ENCODE measurements at regions not wholly inside any gene's neighbourhood (a gene's known extent, or its start where the extent isn't known, plus 50 kb on each side); places are given as distances from the start of the nearest gene placed in this dataset.
A peak's percentile ranks its signal among the peaks of the same experiment; 100 is the strongest.

GRCh38 chr2:35864141-35864540, 491.4 kb upstream of the CRIM1 start:
- no peaks in the 10 kb centered on the region for H3K4me1 ChIP-seq (replicated peaks in 1 of 4; ENCODE audit: control insufficient read depth in 3 of 4, insufficient read depth in 4 of 4, low read length in 3 of 4)
- no peaks in the 10 kb centered on the region for H3K9me3 ChIP-seq (ENCODE audit: insufficient read depth in 2 of 2, low read depth in 1 of 2, low read length in 1 of 2)
- H2AK5ac ChIP-seq (ENCODE audit: low read depth, low read length) = no peak overlapping the region
- no peak overlapping the region for H2BK5ac ChIP-seq (ENCODE audit: low read depth, low read length)
- no peak overlapping the region for H2BK120ac ChIP-seq (replicated peaks; ENCODE audit: low read depth, low read length)
- DNase-seq (ENCODE audit: low read depth in 1 of 2, low spot score in 2 of 2) (no peak), FAIRE-seq (no peak)
- no peaks in the 10 kb centered on the region for H3K79me2 ChIP-seq (ENCODE audit: control insufficient read depth in 1 of 2, insufficient read depth in 2 of 2, low read length in 2 of 2)
- 81% methylated on average over 2 of the region's 2 CpGs; no CpG with 5 or more reads in 1 of the 2 experiments for WGBS, 2 experiments (ENCODE audit: extremely low coverage in 1 of 2, insufficient coverage in 1 of 2, insufficient read length in 1 of 2, insufficient replicate concordance in 2 of 2, low coverage in 1 of 2, low lambda C conversion rate in 2 of 2, missing lambda C conversion rate in 1 of 2)
- CTCF ChIA-PET (ENCODE audit: partially characterized antibody) = no interaction called here
- no peak overlapping the region for H2BK12ac ChIP-seq (ENCODE audit: low read depth, low read length)
- H3K9ac ChIP-seq (replicated peaks in 1 of 4; ENCODE audit: extremely low read depth in 1 of 4, low read depth in 3 of 4, low read length in 3 of 4) = no peak overlapping the region
- no peaks in the 10 kb centered on the region for H3K23me2 ChIP-seq (ENCODE audit: low read depth, low read length)
- H3K4me2 ChIP-seq (ENCODE audit: insufficient read depth in 1 of 2, low read depth in 2 of 2, low read length in 2 of 2) = no peak overlapping the region
- H2BK20ac ChIP-seq (ENCODE audit: low read length) = no peak overlapping the region
- no peaks in the 10 kb centered on the region for H3K36me3 ChIP-seq (ENCODE audit: control insufficient read depth in 2 of 4, insufficient read depth in 4 of 4, low read length in 3 of 4)
- 0 out of 2 replicates have a peak overlapping the region, but pooled peaks have one; percentile 25 for H2AFZ ChIP-seq (ENCODE audit: low read length)
- H3K56ac ChIP-seq (replicated peaks; ENCODE audit: insufficient read length, low read depth, low read length) = no peak overlapping the region
- H3K4ac ChIP-seq (replicated peaks; ENCODE audit: insufficient read length, low read depth, low read length) = no peak overlapping the region
- H2BK15ac ChIP-seq (ENCODE audit: low read length) = no peak overlapping the region
- H3K27me3 ChIP-seq (replicated peaks in 1 of 4; ENCODE audit: control insufficient read depth in 3 of 4, extremely low read depth in 1 of 4, insufficient read depth in 3 of 4, low read length in 3 of 4) = no peaks in the 10 kb centered on the region
- H3K79me1 ChIP-seq (ENCODE audit: low read depth, low read length) = no peaks in the 10 kb centered on the region
- POLR2A ChIA-PET (ENCODE audit: partially characterized antibody) = no interaction called here
- no peak overlapping the region for H3K14ac ChIP-seq (ENCODE audit: insufficient read length)
- no peak overlapping the region for H3K18ac ChIP-seq (ENCODE audit: extremely low read depth, low read length)
- H3K27ac ChIP-seq (ENCODE audit: low read depth, low read length) = no peak overlapping the region
- H4K20me1 ChIP-seq (replicated peaks in 1 of 2; ENCODE audit: control insufficient read depth in 1 of 2, insufficient read depth in 2 of 2, low read length in 2 of 2) = no peaks in the 10 kb centered on the region
- no peak overlapping the region for H3K4me3 ChIP-seq (ENCODE audit: extremely low read depth in 1 of 4, insufficient read depth in 2 of 4, low read depth in 3 of 4, low read length in 4 of 4)
- no peak overlapping the region for H4K8ac ChIP-seq (ENCODE audit: extremely low read depth, insufficient read depth, low read length)
- H4K5ac ChIP-seq (ENCODE audit: insufficient read length, low read depth, low read length) = no peak overlapping the region
- H3K23ac ChIP-seq (ENCODE audit: insufficient read length) = no peak overlapping the region
- TF ChIP-seq BCL11A (IDR thresholded peaks at IDR 0.05; ENCODE audit: low read depth in 2 of 2, low read length in 2 of 2) (no peak), PHF8 (conservative IDR thresholded peaks at IDR 0.05; ENCODE audit: low read depth, low read length) (no peak), CHD2 (IDR thresholded peaks at IDR 0.05; ENCODE audit: low read length) (no peak), TAF7 (optimal IDR thresholded peaks at IDR 0.05; ENCODE audit: borderline replicate concordance, low read depth, low read length) (no peak), FOSL1 (IDR thresholded peaks at IDR 0.05; ENCODE audit: insufficient read depth, low read depth, low read length) (no peak), MAFK (IDR thresholded peaks at IDR 0.05; ENCODE audit: low read depth, low read length) (no peak), RAD21 (IDR thresholded peaks at IDR 0.05 in 1 of 2, conservative IDR thresholded peaks at IDR 0.05 in 1 of 2; ENCODE audit: low read depth in 2 of 2, low read length in 2 of 2) (no peak), CBX8 (IDR thresholded peaks at IDR 0.05; ENCODE audit: borderline replicate concordance, low read depth, low read length) (no peak), CEBPB (IDR thresholded peaks at IDR 0.05; ENCODE audit: low read depth, low read length) (no peak), NANOG (IDR thresholded peaks at IDR 0.05; ENCODE audit: insufficient read depth, low read depth, low read length, poor library complexity, severe bottlenecking) (no peak), CTBP2 (IDR thresholded peaks at IDR 0.05; ENCODE audit: borderline replicate concordance, insufficient read depth, insufficient read length, low read length) (no peak), RNF2 (IDR thresholded peaks at IDR 0.05; ENCODE audit: borderline replicate concordance, low read depth, low read length, missing control alignments, poor library complexity, severe bottlenecking) (no peak), SP1 (IDR thresholded peaks at IDR 0.05; ENCODE audit: low read depth, low read length) (no peak)
- no peak overlapping the region for H4K91ac ChIP-seq (replicated peaks; ENCODE audit: insufficient read length, low read length)

All from H1 (cell line).